ENCODE measurements at regions not wholly inside any gene's neighbourhood (a gene's known extent, or its start where the extent isn't known, plus 50 kb on each side); places are given as distances from the start of the nearest gene placed in this dataset.

- TF ChIP-seq CTCF (conservative IDR thresholded peaks at IDR 0.05; ENCODE audit: low read depth, low read length) (no peak), EZH2phosphoT487 (IDR thresholded peaks at IDR 0.05; ENCODE audit: borderline replicate concordance, low read length) (no peak)
These were observed 60.8 kb upstream of the KLF9 start for GRCh38 chr9:70475211-70475610.
